ENCODE measurements at regions not wholly inside any gene's neighbourhood (a gene's known extent, or its start where the extent isn't known, plus 50 kb on each side); places are given as distances from the start of the nearest gene placed in this dataset.

GRCh38 chr13:37195621-37196020 lies 90.2 kb upstream of the CSNK1A1L start:
- no peak for TF ChIP-seq CTCF (IDR thresholded peaks at IDR 0.05)
- intact Hi-C loops (cut with DNase I; ENCODE audit: low total_unique reads) = no loop called here
- no peak for DNase-seq
- Histone ChIP-seq H3K4me3 (no peak overlapping the region), H3K9me3 (no peaks in the 10 kb centered on the region), H3K36me3 (no peaks in the 10 kb centered on the region), H3K27me3 (no peaks in the 10 kb centered on the region), H3K4me1 (no peaks in the 10 kb centered on the region), H3K27ac (no peak overlapping the region)

GRCh38 chr13:37194428-37194861 lies 89.0 kb upstream of the CSNK1A1L start:
- no peak for DNase-seq
- no peak for TF ChIP-seq CTCF (IDR thresholded peaks at IDR 0.05)
- peaks cover 0 to 5% (median 0%) of the 10 kb centered on the region in 3 donors for H3K9me3 ChIP-seq
- H3K4me1 ChIP-seq = no peaks in the 10 kb centered on the region
- no peak overlapping the region for H3K4me3 ChIP-seq
- H3K27me3 ChIP-seq = no peaks in the 10 kb centered on the region
- H3K36me3 ChIP-seq = no peaks in the 10 kb centered on the region
- intact Hi-C loops (cut with DNase I; ENCODE audit: low total_unique reads) = loop anchor here (5.0 kb wide), 1 partner anchor 338 kb away; no protein-coding TSS in a partner anchor
- H3K27ac ChIP-seq = no peak overlapping the region

- H3K4me1 ChIP-seq = no peaks in the 10 kb centered on the region
- peaks cover 0 to 5% (median 0%) of the 10 kb centered on the region in 3 donors for H3K9me3 ChIP-seq
- no peak for DNase-seq
- H3K4me3 ChIP-seq = no peak overlapping the region
- no peaks in the 10 kb centered on the region for H3K36me3 ChIP-seq
- TF ChIP-seq CTCF (IDR thresholded peaks at IDR 0.05) = no peak
- intact Hi-C loops (cut with DNase I; ENCODE audit: low total_unique reads) = loop anchor here (5.0 kb wide), 1 partner anchor 339 kb away; no protein-coding TSS in a partner anchor
- H3K27ac ChIP-seq = no peak overlapping the region
- no peaks in the 10 kb centered on the region for H3K27me3 ChIP-seq
Measured at GRCh38 chr13:37192956-37193355, 87.5 kb upstream of the CSNK1A1L start.

- no peak for TF ChIP-seq CTCF (IDR thresholded peaks at IDR 0.05)
- Histone ChIP-seq H3K36me3 (no peaks in the 10 kb centered on the region), H3K4me1 (no peaks in the 10 kb centered on the region), H3K27ac (no peak overlapping the region), H3K4me3 (no peak overlapping the region), H3K27me3 (no peaks in the 10 kb centered on the region), H3K9me3 (peaks cover 0 to 5% (median 0%) of the 10 kb centered on the region in 3 donors)
- no peak for DNase-seq
- intact Hi-C loops (cut with DNase I; ENCODE audit: low total_unique reads) = no loop called here
Measured at GRCh38 chr13:37187621-37188020, 82.2 kb upstream of the CSNK1A1L start.

- no peak for DNase-seq
- Histone ChIP-seq H3K36me3 (no peaks in the 10 kb centered on the region), H3K4me1 (no peaks in the 10 kb centered on the region), H3K27me3 (no peaks in the 10 kb centered on the region), H3K4me3 (no peak overlapping the region), H3K9me3 (peaks cover 0 to 5% (median 0%) of the 10 kb centered on the region in 3 donors), H3K27ac (no peak overlapping the region)
- no peak for TF ChIP-seq CTCF (IDR thresholded peaks at IDR 0.05)
- intact Hi-C loops (cut with DNase I; ENCODE audit: low total_unique reads) = no loop called here
Measured at GRCh38 chr13:37187105-37187504, 81.6 kb upstream of the CSNK1A1L start.

- Histone ChIP-seq H3K27me3 (no peaks in the 10 kb centered on the region), H3K9me3 (no peaks in the 10 kb centered on the region), H3K27ac (no peak overlapping the region), H3K4me1 (no peaks in the 10 kb centered on the region), H3K4me3 (no peak overlapping the region), H3K36me3 (no peaks in the 10 kb centered on the region)
- no peak for TF ChIP-seq CTCF (IDR thresholded peaks at IDR 0.05)
- intact Hi-C loops (cut with DNase I; ENCODE audit: low total_unique reads) = no loop called here
- no peak for DNase-seq
Measured at GRCh38 chr13:37181620-37182019, 76.2 kb upstream of the CSNK1A1L start.

Measured in tibial artery (tissue), 4 donors.